Neuronal stem cell (in vitro differentiated cells): ENCODE measurements at regions not wholly inside any gene's neighbourhood (a gene's known extent, or its start where the extent isn't known, plus 50 kb on each side); places are given as distances from the start of the nearest gene placed in this dataset.

Experiments used
- DNase-seq: peaks from one replicate; pipeline ENCODE4 v3.0.0-alpha.2; 2013; ENCODE audit warnings: low spot score
- H2AFZ ChIP-seq: one replicate; pipeline ENCODE4 v1.6.1; 2013; ENCODE audit warnings: mild to moderate bottlenecking, low read length, inconsistent platforms
- H2AK5ac ChIP-seq: 2 replicates; pipeline ENCODE4 v1.6.1; 2013; ENCODE audit warnings: low read depth, mild to moderate bottlenecking, inconsistent platforms, low read length, moderate library complexity, mixed read lengths
- H2BK120ac ChIP-seq: 2 replicates; pipeline ENCODE4 v1.6.1; 2013; ENCODE audit warnings: low read depth, mild to moderate bottlenecking, inconsistent platforms, low read length, moderate library complexity, mixed read lengths
- H2BK12ac ChIP-seq: one replicate; pipeline ENCODE4 v1.6.1; 2013; ENCODE audit warnings: low read length, inconsistent platforms
- H2BK15ac ChIP-seq: 2 replicates; pipeline ENCODE4 v1.6.1; 2013; ENCODE audit warnings: mild to moderate bottlenecking, low read length, inconsistent platforms, mixed read lengths
- H2BK5ac ChIP-seq: one replicate; pipeline ENCODE4 v1.6.1; 2013; ENCODE audit warnings: inconsistent platforms, mild to moderate bottlenecking, low read length, moderate library complexity
- H3K14ac ChIP-seq: one replicate; pipeline ENCODE4 v1.6.1; 2013; ENCODE audit warnings: low read length, inconsistent platforms
- H3K18ac ChIP-seq: 2 replicates; pipeline ENCODE4 v1.6.1; 2013; ENCODE audit warnings: low read length, inconsistent platforms
- H3K23ac ChIP-seq: 2 replicates; pipeline ENCODE4 v1.6.1; 2013; ENCODE audit warnings: low read depth, mild to moderate bottlenecking, mixed read lengths, low read length, inconsistent platforms; ENCODE audit not compliant: poor library complexity
- H3K27ac ChIP-seq: replicated peaks from 3 replicates; pipeline ENCODE4 v1.5.1; 2013; ENCODE audit warnings: low read length, inconsistent platforms
- H3K27me3 ChIP-seq, 3 experiments: 2 replicates each; pipeline ENCODE4 v1.6.1; 2013; ENCODE audit warnings: low read length in 3 of 3, mild to moderate bottlenecking in 2 of 3, inconsistent platforms in 1 of 3, low read depth in 1 of 3, mixed read lengths in 1 of 3, moderate library complexity in 1 of 3; ENCODE audit not compliant: control insufficient read depth in 3 of 3, insufficient read depth in 3 of 3
- H3K36me3 ChIP-seq, 2 donors: replicated peaks in 1 of 2; 2 replicates each; pipeline ENCODE4 v1.6.1; 2013; ENCODE audit warnings: low read length in 2 of 2; ENCODE audit not compliant: control insufficient read depth in 2 of 2, insufficient read depth in 2 of 2
- H3K4ac ChIP-seq: 2 replicates; pipeline ENCODE4 v1.6.1; 2013; ENCODE audit warnings: inconsistent platforms, mild to moderate bottlenecking, low read length, moderate library complexity
- H3K4me1 ChIP-seq, 2 donors: 1 replicate in 1 of 2; 2 replicates in 1 of 2; pipeline ENCODE4 v1.6.1; 2013; ENCODE audit warnings: low read length in 2 of 2, low read depth in 1 of 2; ENCODE audit not compliant: control insufficient read depth in 2 of 2, insufficient read depth in 1 of 2
- H3K4me2 ChIP-seq: one replicate; pipeline ENCODE4 v1.6.1; 2013; ENCODE audit warnings: mild to moderate bottlenecking, low read length, inconsistent platforms; ENCODE audit not compliant: insufficient read depth, poor library complexity, severe bottlenecking
- H3K4me3 ChIP-seq, 2 donors: 2 replicates each; pipeline ENCODE4 v1.5.1; 2013; ENCODE audit warnings: low read length in 2 of 2, mild to moderate bottlenecking in 2 of 2, inconsistent platforms in 1 of 2, moderate library complexity in 1 of 2
- H3K79me1 ChIP-seq: one replicate; pipeline ENCODE4 v1.6.1; 2013; ENCODE audit warnings: low read depth, mild to moderate bottlenecking, inconsistent platforms, low read length, moderate library complexity
- H3K9ac ChIP-seq: one replicate; pipeline ENCODE4 v1.6.1; 2013; ENCODE audit warnings: mild to moderate bottlenecking, low read depth, low read length, inconsistent platforms; ENCODE audit not compliant: poor library complexity
- H3K9me3 ChIP-seq, 2 donors: replicated peaks in 1 of 2; 2 replicates each; pipeline versions ENCODE3 to v1.6.1; 2013; ENCODE audit warnings: low read length in 2 of 2, mild to moderate bottlenecking in 2 of 2, inconsistent platforms in 1 of 2, low read depth in 1 of 2, mixed read lengths in 1 of 2, moderate library complexity in 1 of 2; ENCODE audit not compliant: control insufficient read depth in 2 of 2, insufficient read depth in 1 of 2
- H4K8ac ChIP-seq: one replicate; pipeline ENCODE4 v1.6.1; 2013; ENCODE audit warnings: low read depth, mild to moderate bottlenecking, inconsistent platforms, low read length, moderate library complexity
- H4K91ac ChIP-seq: one replicate; pipeline ENCODE4 v1.6.1; 2013; ENCODE audit warnings: low read length, low read depth, mild to moderate bottlenecking, inconsistent platforms; ENCODE audit not compliant: poor library complexity
- WGBS, 2 donors: extraction: QIAGEN DNeasy Blood & Tissue Kit; methylation state at CpG; one replicate each; pipeline ENCODE4 v1.1.7; 2013; ENCODE audit warnings: missing lambda C conversion rate in 2 of 2, mixed read lengths in 1 of 2; ENCODE audit not compliant: insufficient read length in 2 of 2, insufficient replicate concordance in 1 of 2; ENCODE audit errors: extremely low coverage in 2 of 2; 5-methylcytosine and 5-hydroxymethylcytosine counted together

GRCh38 chr13:106873810-106874209, 305.9 kb upstream of the ARGLU1 start:
- H3K14ac ChIP-seq: no peak overlapping the region
- H2BK12ac ChIP-seq: no peak overlapping the region
- no peak overlapping the region for H3K4ac ChIP-seq
- H3K79me1 ChIP-seq: no peaks in the 10 kb centered on the region
- DNase-seq: no peak
- WGBS, 2 donors: no CpG with 5 or more reads among the region's 1 CpG
- H3K23ac ChIP-seq: no peak overlapping the region
- H3K27ac ChIP-seq: no peak overlapping the region
- H4K91ac ChIP-seq: no peak overlapping the region
- H3K9ac ChIP-seq: no peak overlapping the region
- H3K4me1 ChIP-seq: peaks cover 0 to 5% of the 10 kb centered on the region in 2 donors
- no peaks in the 10 kb centered on the region for H3K36me3 ChIP-seq
- no peak overlapping the region for H2BK5ac ChIP-seq
- no peaks in the 10 kb centered on the region for H3K27me3 ChIP-seq
- no peak overlapping the region for H3K18ac ChIP-seq
- H4K8ac ChIP-seq: no peak overlapping the region
- peak overlapping the region; percentile 58 for H2AFZ ChIP-seq
- no peak overlapping the region for H2AK5ac ChIP-seq
- H2BK120ac ChIP-seq: no peak overlapping the region
- no peak overlapping the region for H2BK15ac ChIP-seq
- H3K4me2 ChIP-seq: no peak overlapping the region
- no peak overlapping the region for H3K4me3 ChIP-seq
- H3K9me3 ChIP-seq: peaks cover 0 to 4% of the 10 kb centered on the region in 2 donors

- Histone ChIP-seq H2BK15ac (no peak overlapping the region), H2AFZ (peak overlapping the region; percentile 72), H3K4me1 (peaks cover 2 to 5% of the 10 kb centered on the region in 2 donors), H2BK5ac (no peak overlapping the region), H3K36me3 (no peaks in the 10 kb centered on the region), H3K14ac (no peak overlapping the region), H4K8ac (no peak overlapping the region), H3K23ac (no peak overlapping the region), H3K9ac (no peak overlapping the region), H3K27me3 (no peaks in the 10 kb centered on the region), H2AK5ac (no peak overlapping the region), H4K91ac (no peak overlapping the region), H3K27ac (no peak overlapping the region), H3K4me2 (no peak overlapping the region), H3K79me1 (no peaks in the 10 kb centered on the region), H3K4ac (no peak overlapping the region), H3K9me3 (no peaks in the 10 kb centered on the region), H2BK12ac (no peak overlapping the region), H3K18ac (no peak overlapping the region), H2BK120ac (no peak overlapping the region), H3K4me3 (no peak overlapping the region)
- WGBS, 2 donors: no CpG with 5 or more reads among the region's 13 CpGs
- DNase-seq: no peak
Measured at GRCh38 chr13:106867249-106867648, 299.3 kb upstream of the ARGLU1 start.

GRCh38 chr13:106865716-106866440, 297.9 kb upstream of the ARGLU1 start:
- no CpG with 5 or more reads among the region's 3 CpGs for WGBS, 2 donors
- H3K27ac ChIP-seq: no peak overlapping the region
- no peak overlapping the region for H3K4ac ChIP-seq

GRCh38 chr13:106859533-106859904, 291.6 kb upstream of the ARGLU1 start:
- no peak overlapping the region for H2AK5ac ChIP-seq
- H3K4me3 ChIP-seq: no peak overlapping the region
- no peak overlapping the region for H2BK15ac ChIP-seq
- H2BK5ac ChIP-seq: no peak overlapping the region
- H3K18ac ChIP-seq: no peak overlapping the region
- H4K8ac ChIP-seq: no peak overlapping the region
- peaks cover 13 to 24% of the 10 kb centered on the region in 2 donors for H3K4me1 ChIP-seq
- no peak overlapping the region for H2BK120ac ChIP-seq
- peak overlapping the region; percentile 80 for H2AFZ ChIP-seq
- H4K91ac ChIP-seq: no peak overlapping the region
- no peak overlapping the region for H2BK12ac ChIP-seq
- H3K4ac ChIP-seq: no peak overlapping the region
- no peaks in the 10 kb centered on the region for H3K79me1 ChIP-seq
- no CpG with 5 or more reads among the region's 4 CpGs for WGBS, 2 donors
- no peak overlapping the region for H3K14ac ChIP-seq
- no peak overlapping the region for H3K23ac ChIP-seq
- H3K27ac ChIP-seq: no peak overlapping the region
- H3K4me2 ChIP-seq: no peak overlapping the region
- no peak for DNase-seq
- no peaks in the 10 kb centered on the region for H3K36me3 ChIP-seq
- H3K27me3 ChIP-seq: no peaks in the 10 kb centered on the region
- H3K9me3 ChIP-seq: no peaks in the 10 kb centered on the region
- no peak overlapping the region for H3K9ac ChIP-seq

More at GRCh38 chr13:106865716-106866440, 297.9 kb upstream of the ARGLU1 start:
- no peaks in the 10 kb centered on the region for H3K27me3 ChIP-seq
- H3K4me3 ChIP-seq: no peak overlapping the region
- H2BK5ac ChIP-seq: no peak overlapping the region
- H2BK120ac ChIP-seq: no peak overlapping the region
- H3K4me1 ChIP-seq: peaks cover 6 to 8% of the 10 kb centered on the region in 2 donors
- H3K18ac ChIP-seq: no peak overlapping the region
- DNase-seq: no peak
- no peak overlapping the region for H4K91ac ChIP-seq
- H3K4me2 ChIP-seq: no peak overlapping the region
- H3K9ac ChIP-seq: no peak overlapping the region
- no peak overlapping the region for H2AFZ ChIP-seq
- H3K9me3 ChIP-seq: no peaks in the 10 kb centered on the region
- H2BK12ac ChIP-seq: no peak overlapping the region
- H3K23ac ChIP-seq: no peak overlapping the region
- no peak overlapping the region for H4K8ac ChIP-seq
- H2AK5ac ChIP-seq: no peak overlapping the region
- H3K14ac ChIP-seq: no peak overlapping the region
- H3K36me3 ChIP-seq: no peaks in the 10 kb centered on the region
- no peak overlapping the region for H2BK15ac ChIP-seq
- H3K79me1 ChIP-seq: no peaks in the 10 kb centered on the region
